ENCODE measurements at regions not wholly inside any gene's neighbourhood (a gene's known extent, or its start where the extent isn't known, plus 50 kb on each side); places are given as distances from the start of the nearest gene placed in this dataset.

- TF ChIP-seq POLR2AphosphoS5 (IDR thresholded peaks at IDR 0.05; ENCODE audit: borderline replicate concordance, low read depth, low read length) (no peak), EZH2 (IDR thresholded peaks at IDR 0.05) (no peak), FOXP2 (optimal IDR thresholded peaks at IDR 0.05; ENCODE audit: control extremely low read depth, extremely low read length, insufficient read depth) (no peak)
Measured at GRCh38 chr22:48318173-48318572, 1509.5 kb downstream of the BRD1 start.
